CD8-positive, alpha-beta memory T cell (primary cell): ENCODE measurements at regions not wholly inside any gene's neighbourhood (a gene's known extent, or its start where the extent isn't known, plus 50 kb on each side); places are given as distances from the start of the nearest gene placed in this dataset.

ENCODE experiments used
- CTCF ChIA-PET: fragments of 350-600 bp; sonication (Branson Sonifier 250); formaldehyde crosslinking; loops from one replicate; lab custom pipeline; 2021; ENCODE audit warnings: antibody characterized with exemption; lab: Charles Lee
- POLR2A ChIA-PET: fragments of 350-600 bp; sonication (Branson Sonifier 250); formaldehyde crosslinking; loops from one replicate; lab custom pipeline; 2021; ENCODE audit warnings: antibody characterized with exemption; lab: Charles Lee
- DNase-seq, 5 donors: peaks; one replicate each; pipeline versions ENCODE4 v3.0.0 to v3.0.0-alpha.2; 2020 to 2022; ENCODE audit warnings: mixed read lengths in 1 of 5
- H3K27ac ChIP-seq: one replicate; pipeline ENCODE4 v1.7.0; 2013; ENCODE audit warnings: low read depth, mild to moderate bottlenecking, low read length, moderate library complexity
- H3K27me3 ChIP-seq: 2 replicates; pipeline ENCODE4 v1.7.0; 2013; ENCODE audit warnings: low read length, mild to moderate bottlenecking; ENCODE audit not compliant: insufficient read depth, poor library complexity, severe bottlenecking
- H3K36me3 ChIP-seq: 2 replicates; pipeline ENCODE4 v1.7.0; 2013; ENCODE audit warnings: mild to moderate bottlenecking, low read length, moderate library complexity; ENCODE audit not compliant: insufficient read depth
- H3K4me1 ChIP-seq: 2 replicates; pipeline ENCODE4 v1.7.0; 2013; ENCODE audit warnings: mild to moderate bottlenecking, low read length, moderate library complexity; ENCODE audit not compliant: insufficient read depth
- H3K4me3 ChIP-seq: 2 replicates; pipeline ENCODE4 v1.7.0; 2013; ENCODE audit warnings: mild to moderate bottlenecking, low read length
- H3K9me3 ChIP-seq: 2 replicates; pipeline ENCODE4 v1.7.0; 2013; ENCODE audit warnings: mild to moderate bottlenecking, low read length
- H3K27ac Mint-ChIP-seq, 8 donors: one replicate each; pipeline ENCODE4 v1.8.0; 2020 to 2021; ENCODE audit warnings: mixed read lengths in 8 of 8, mild to moderate bottlenecking in 6 of 8, inconsistent platforms in 3 of 8, moderate library complexity in 3 of 8
- H3K27me3 Mint-ChIP-seq, 2 donors: one replicate each; pipeline ENCODE4 v1.8.0; 2020 to 2021; ENCODE audit warnings: mixed read lengths in 2 of 2, mild to moderate bottlenecking in 1 of 2, moderate library complexity in 1 of 2
- H3K36me3 Mint-ChIP-seq, 3 donors: one replicate each; pipeline ENCODE4 v1.8.0; 2020 to 2021; ENCODE audit warnings: mixed read lengths in 3 of 3, inconsistent platforms in 1 of 3, mild to moderate bottlenecking in 1 of 3
- H3K4me1 Mint-ChIP-seq, 3 donors: one replicate each; pipeline ENCODE4 v1.8.0; 2020 to 2021; ENCODE audit warnings: mixed read lengths in 3 of 3, inconsistent platforms in 1 of 3, mild to moderate bottlenecking in 1 of 3
- H3K4me3 Mint-ChIP-seq, 7 donors: one replicate each; pipeline ENCODE4 v1.8.0; 2020 to 2021; ENCODE audit warnings: mixed read lengths in 7 of 7, mild to moderate bottlenecking in 6 of 7, moderate library complexity in 4 of 7, inconsistent platforms in 2 of 7
- H3K9me3 Mint-ChIP-seq, 5 donors: one replicate each; pipeline ENCODE4 v1.8.0; 2020 to 2022; ENCODE audit warnings: mixed read lengths in 5 of 5, mild to moderate bottlenecking in 3 of 5, moderate library complexity in 2 of 5, inconsistent platforms in 1 of 5

- no peaks in the 10 kb centered on the region for H3K36me3 ChIP-seq
- Mint-ChIP-seq H3K27me3 (no peaks in the 10 kb centered on the region), H3K36me3 (no peaks in the 10 kb centered on the region), H3K4me1 (no peaks in the 10 kb centered on the region), H3K4me3 (no peak overlapping the region), H3K9me3 (peaks cover 0 to 5% (median under 1%) of the 10 kb centered on the region in 5 donors), H3K27ac (no peak overlapping the region)
- no peaks in the 10 kb centered on the region for H3K27me3 ChIP-seq
- POLR2A ChIA-PET: no interaction called here
- H3K9me3 ChIP-seq: no peaks in the 10 kb centered on the region
- DNase-seq: no peak
- H3K27ac ChIP-seq: no peak overlapping the region
- H3K4me3 ChIP-seq: no peak overlapping the region
- H3K4me1 ChIP-seq: no peaks in the 10 kb centered on the region
- CTCF ChIA-PET: no interaction called here
Observed at GRCh38 chr10:130990486-130990885, 321.0 kb downstream of the TCERG1L start.

- Histone ChIP-seq H3K4me1 (no peaks in the 10 kb centered on the region), H3K27me3 (no peaks in the 10 kb centered on the region), H3K27ac (no peak overlapping the region), H3K36me3 (no peaks in the 10 kb centered on the region), H3K4me3 (no peak overlapping the region), H3K9me3 (no peaks in the 10 kb centered on the region)
- no peaks in the 10 kb centered on the region for H3K27me3 Mint-ChIP-seq
- H3K4me3 Mint-ChIP-seq: no peak overlapping the region
- no peaks in the 10 kb centered on the region for H3K36me3 Mint-ChIP-seq
- H3K4me1 Mint-ChIP-seq: no peaks in the 10 kb centered on the region
- ChIA-PET POLR2A (no interaction called here), CTCF (no interaction called here)
- H3K27ac Mint-ChIP-seq: no peak overlapping the region
- no peak for DNase-seq
- peaks cover 0 to 5% (median 3%) of the 10 kb centered on the region in 5 donors for H3K9me3 Mint-ChIP-seq
Observed at GRCh38 chr10:130992802-130993523, 318.6 kb downstream of the TCERG1L start.

GRCh38 chr10:130993612-130994011, 317.9 kb downstream of the TCERG1L start:
- Histone ChIP-seq H3K27me3 (no peaks in the 10 kb centered on the region), H3K27ac (no peak overlapping the region), H3K4me3 (no peak overlapping the region), H3K9me3 (no peaks in the 10 kb centered on the region), H3K36me3 (no peaks in the 10 kb centered on the region), H3K4me1 (no peaks in the 10 kb centered on the region)
- no peaks in the 10 kb centered on the region for H3K27me3 Mint-ChIP-seq
- no peaks in the 10 kb centered on the region for H3K36me3 Mint-ChIP-seq
- ChIA-PET POLR2A (no interaction called here), CTCF (no interaction called here)
- DNase-seq: no peak
- peaks cover 0 to 5% (median 3%) of the 10 kb centered on the region in 5 donors for H3K9me3 Mint-ChIP-seq
- no peaks in the 10 kb centered on the region for H3K4me1 Mint-ChIP-seq
- no peak overlapping the region for H3K27ac Mint-ChIP-seq
- H3K4me3 Mint-ChIP-seq: no peak overlapping the region

GRCh38 chr10:130994191-130994590, 317.3 kb downstream of the TCERG1L start:
- no peak overlapping the region for H3K27ac Mint-ChIP-seq
- Histone ChIP-seq H3K4me1 (no peaks in the 10 kb centered on the region), H3K36me3 (no peaks in the 10 kb centered on the region), H3K9me3 (no peaks in the 10 kb centered on the region), H3K27ac (no peak overlapping the region), H3K4me3 (no peak overlapping the region), H3K27me3 (no peaks in the 10 kb centered on the region)
- no peak for DNase-seq
- ChIA-PET POLR2A (no interaction called here), CTCF (no interaction called here)
- no peaks in the 10 kb centered on the region for H3K36me3 Mint-ChIP-seq
- H3K27me3 Mint-ChIP-seq: no peaks in the 10 kb centered on the region
- H3K9me3 Mint-ChIP-seq: peaks cover 0 to 5% (median 3%) of the 10 kb centered on the region in 5 donors
- no peaks in the 10 kb centered on the region for H3K4me1 Mint-ChIP-seq
- no peak overlapping the region for H3K4me3 Mint-ChIP-seq

- Mint-ChIP-seq H3K9me3 (peaks cover 0 to 5% (median 3%) of the 10 kb centered on the region in 5 donors), H3K36me3 (no peaks in the 10 kb centered on the region), H3K27ac (no peak overlapping the region), H3K27me3 (no peaks in the 10 kb centered on the region), H3K4me3 (no peak overlapping the region), H3K4me1 (no peaks in the 10 kb centered on the region)
- Histone ChIP-seq H3K36me3 (no peaks in the 10 kb centered on the region), H3K4me3 (no peak overlapping the region), H3K27ac (no peak overlapping the region), H3K4me1 (no peaks in the 10 kb centered on the region), H3K27me3 (no peaks in the 10 kb centered on the region), H3K9me3 (no peaks in the 10 kb centered on the region)
- POLR2A ChIA-PET: no interaction called here
- CTCF ChIA-PET: no interaction called here
- DNase-seq: no peak
Observed at GRCh38 chr10:130994845-130995244, 316.7 kb downstream of the TCERG1L start.

GRCh38 chr10:130997267-130998045, 314.1 kb downstream of the TCERG1L start:
- no peaks in the 10 kb centered on the region for H3K9me3 ChIP-seq
- H3K27ac ChIP-seq: no peak overlapping the region
- H3K4me3 ChIP-seq: no peak overlapping the region
- no peak overlapping the region for H3K27ac Mint-ChIP-seq
- ChIA-PET CTCF (no interaction called here), POLR2A (no interaction called here)
- H3K4me1 Mint-ChIP-seq: no peaks in the 10 kb centered on the region
- no peak for DNase-seq
- no peaks in the 10 kb centered on the region for H3K36me3 Mint-ChIP-seq
- no peaks in the 10 kb centered on the region for H3K36me3 ChIP-seq
- peaks cover 0 to 6% (median 3%) of the 10 kb centered on the region in 5 donors for H3K9me3 Mint-ChIP-seq
- no peaks in the 10 kb centered on the region for H3K27me3 Mint-ChIP-seq
- no peak overlapping the region for H3K4me3 Mint-ChIP-seq
- no peaks in the 10 kb centered on the region for H3K27me3 ChIP-seq
- H3K4me1 ChIP-seq: no peaks in the 10 kb centered on the region

- ChIA-PET POLR2A (no interaction called here), CTCF (no interaction called here)
- Mint-ChIP-seq H3K4me1 (no peaks in the 10 kb centered on the region), H3K27ac (no peak overlapping the region), H3K36me3 (no peaks in the 10 kb centered on the region), H3K27me3 (no peaks in the 10 kb centered on the region), H3K9me3 (peaks cover 0 to 6% (median 3%) of the 10 kb centered on the region in 5 donors), H3K4me3 (no peak overlapping the region)
- DNase-seq: no peak
- Histone ChIP-seq H3K27me3 (no peaks in the 10 kb centered on the region), H3K27ac (no peak overlapping the region), H3K36me3 (no peaks in the 10 kb centered on the region), H3K4me1 (no peaks in the 10 kb centered on the region), H3K9me3 (no peaks in the 10 kb centered on the region), H3K4me3 (no peak overlapping the region)
Observed at GRCh38 chr10:130998046-130998435, 313.5 kb downstream of the TCERG1L start.

- ChIA-PET CTCF (no interaction called here), POLR2A (no interaction called here)
- no peaks in the 10 kb centered on the region for H3K27me3 Mint-ChIP-seq
- no peaks in the 10 kb centered on the region for H3K4me1 Mint-ChIP-seq
- no peaks in the 10 kb centered on the region for H3K27me3 ChIP-seq
- no peak overlapping the region for H3K27ac ChIP-seq
- H3K36me3 Mint-ChIP-seq: no peaks in the 10 kb centered on the region
- H3K27ac Mint-ChIP-seq: no peak overlapping the region
- no peak overlapping the region for H3K4me3 Mint-ChIP-seq
- H3K4me1 ChIP-seq: no peaks in the 10 kb centered on the region
- H3K4me3 ChIP-seq: no peak overlapping the region
- no peak for DNase-seq
- H3K36me3 ChIP-seq: no peaks in the 10 kb centered on the region
- H3K9me3 ChIP-seq: no peaks in the 10 kb centered on the region
- peaks cover 0 to 6% (median 3%) of the 10 kb centered on the region in 5 donors for H3K9me3 Mint-ChIP-seq
Observed at GRCh38 chr10:130998642-130999041, 312.9 kb downstream of the TCERG1L start.
